ENCODE measurements at regions not wholly inside any gene's neighbourhood (a gene's known extent, or its start where the extent isn't known, plus 50 kb on each side); places are given as distances from the start of the nearest gene placed in this dataset.

GRCh38 chr20:60131375-60131774, 173.2 kb downstream of the CDH26 start:
- no peaks in the 10 kb centered on the region for H3K9me3 ChIP-seq
- no peaks in the 10 kb centered on the region for H3K9me2 ChIP-seq
- ChIA-PET CTCF (no interaction called here), POLR2A (no interaction called here)
- no peak overlapping the region for H3K9ac ChIP-seq
- no peaks in the 10 kb centered on the region for H3K36me3 ChIP-seq (replicated peaks in 1 of 2; ENCODE audit: control insufficient read depth in 1 of 2, insufficient read depth in 2 of 2, low read length in 1 of 2)
- no peak for DNase-seq
- H2AFZ ChIP-seq (ENCODE audit: low read depth): no peak overlapping the region
- H3K4me3 ChIP-seq (ENCODE audit: low read depth in 2 of 2, low read length in 1 of 2): no peak overlapping the region
- H3K79me2 ChIP-seq (ENCODE audit: insufficient read depth): no peaks in the 10 kb centered on the region
- H3K27me3 ChIP-seq (ENCODE audit: insufficient read depth): no peaks in the 10 kb centered on the region
- TF ChIP-seq TCF12 (IDR thresholded peaks at IDR 0.05) (no peak), GATA2 (CRISPR knock-in tag; IDR thresholded peaks at IDR 0.05) (no peak), PBX3 (IDR thresholded peaks at IDR 0.05) (no peak), SMC3 (IDR thresholded peaks at IDR 0.05; ENCODE audit: low read depth, low read length) (no peak), MXI1 (IDR thresholded peaks at IDR 0.05; ENCODE audit: low read depth, low read length) (no peak), USF1 (IDR thresholded peaks at IDR 0.05; ENCODE audit: borderline replicate concordance, low read depth) (no peak), MAX (IDR thresholded peaks at IDR 0.05; ENCODE audit: low read depth) (no peak)
- H3F3A ChIP-seq (replicated peaks; ENCODE audit: insufficient read depth): no peaks in the 10 kb centered on the region
- H3K4me2 ChIP-seq: no peak overlapping the region
- no peaks in the 10 kb centered on the region; a peak in 1 of 4 replicates for H3K4me1 ChIP-seq (ENCODE audit: control insufficient read depth in 1 of 2, insufficient read depth in 2 of 2, low read depth in 1 of 2, low read length in 1 of 2)
- H3K27ac ChIP-seq (ENCODE audit: low read depth in 2 of 2, low read length in 1 of 2): no peak overlapping the region
- WGBS (ENCODE audit: low lambda C conversion rate): 37% methylated on average over 6 of the region's 6 CpGs
- H4K20me1 ChIP-seq (ENCODE audit: insufficient read depth): no peaks in the 10 kb centered on the region

- H3K79me2 ChIP-seq (ENCODE audit: insufficient read depth): no peaks in the 10 kb centered on the region
- no peak overlapping the region for H3K9ac ChIP-seq
- H3K9me3 ChIP-seq: no peaks in the 10 kb centered on the region
- no peaks in the 10 kb centered on the region for H3F3A ChIP-seq (replicated peaks; ENCODE audit: insufficient read depth)
- 33% methylated on average over 8 of the region's 8 CpGs for WGBS (ENCODE audit: low lambda C conversion rate)
- no peaks in the 10 kb centered on the region for H3K9me2 ChIP-seq
- H3K4me3 ChIP-seq (ENCODE audit: low read depth in 2 of 2, low read length in 1 of 2): no peak overlapping the region
- no peak overlapping the region for H2AFZ ChIP-seq (ENCODE audit: low read depth)
- no peaks in the 10 kb centered on the region for H4K20me1 ChIP-seq (ENCODE audit: insufficient read depth)
- DNase-seq: no peak
- no peak for TF ChIP-seq RXRA (IDR thresholded peaks at IDR 0.05; ENCODE audit: borderline replicate concordance, low read depth)
- TF ChIP-seq SIN3A (IDR thresholded peaks at IDR 0.05; ENCODE audit: borderline replicate concordance, low read depth, low read length): no peak
- TF ChIP-seq CTCF (IDR thresholded peaks at IDR 0.05): no peak
- TF ChIP-seq IRF3 (IDR thresholded peaks at IDR 0.05; ENCODE audit: low read depth, low read length): no peak
- TF ChIP-seq JUND (IDR thresholded peaks at IDR 0.05): no peak
- TF ChIP-seq FOXJ3 (CRISPR knock-in tag; IDR thresholded peaks at IDR 0.05): no peak
- no peak for TF ChIP-seq NFIC (IDR thresholded peaks at IDR 0.05; ENCODE audit: borderline replicate concordance)
- TF ChIP-seq POLR2AphosphoS5 (IDR thresholded peaks at IDR 0.05; ENCODE audit: low read depth, low read length): no peak
- TF ChIP-seq CHD2 (IDR thresholded peaks at IDR 0.05; ENCODE audit: low read length, partially characterized antibody): no peak
- no peak for TF ChIP-seq TCF12 (IDR thresholded peaks at IDR 0.05)
- no peak for TF ChIP-seq ELF1 (IDR thresholded peaks at IDR 0.05)
- TF ChIP-seq RFX5 (IDR thresholded peaks at IDR 0.05; ENCODE audit: low read length): no peak
- H3K36me3 ChIP-seq (replicated peaks in 1 of 2; ENCODE audit: control insufficient read depth in 1 of 2, insufficient read depth in 2 of 2, low read length in 1 of 2): no peaks in the 10 kb centered on the region
- H3K27ac ChIP-seq (ENCODE audit: low read depth in 2 of 2, low read length in 1 of 2): no peak overlapping the region
- H3K4me2 ChIP-seq: no peak overlapping the region
- H3K27me3 ChIP-seq (ENCODE audit: insufficient read depth): no peaks in the 10 kb centered on the region
- ChIA-PET CTCF (no interaction called here), POLR2A (no interaction called here)
- H3K4me1 ChIP-seq (ENCODE audit: control insufficient read depth in 1 of 2, insufficient read depth in 2 of 2, low read depth in 1 of 2, low read length in 1 of 2): peaks cover 0 to 2% of the 10 kb centered on the region in 2 experiments; a peak in 1 of 4 replicates
Measured at GRCh38 chr20:60132162-60132826, 174.1 kb downstream of the CDH26 start.

All from SK-N-SH (cell line).